Gastroesophageal sphincter (tissue), 4 donors: ENCODE measurements at regions not wholly inside any gene's neighbourhood (a gene's known extent, or its start where the extent isn't known, plus 50 kb on each side); places are given as distances from the start of the nearest gene placed in this dataset.

Experiments
- ATAC-seq: fragments of 150-250 bp; one replicate; pipeline ENCODE4 v1.9.1; 2016; ENCODE audit warnings: mild to moderate bottlenecking, moderate library complexity
- H3K27ac ChIP-seq, 4 donors: fragments of 200-600 bp; sonication (generic) in 3 of 4; 1 replicate in 3 of 4; 2 replicates in 1 of 4; pipeline ENCODE4 v1.5.1; 2016 to 2019
- H3K27me3 ChIP-seq: fragments of 200-600 bp; sonication (generic); one replicate; pipeline ENCODE4 v1.5.1; 2019
- H3K36me3 ChIP-seq, 2 donors: fragments of 200-600 bp; sonication (generic); one replicate each; pipeline ENCODE4 v1.5.1; 2019; ENCODE audit warnings: control low read depth in 1 of 2
- H3K4me1 ChIP-seq, 3 donors: fragments of 200-600 bp; sonication (generic); 1 replicate in 2 of 3; 2 replicates in 1 of 3; pipeline ENCODE4 v1.5.1; 2016 to 2019; ENCODE audit warnings: control low read depth in 2 of 3
- H3K4me3 ChIP-seq, 2 donors: fragments of 200-600 bp; sonication (generic); one replicate each; pipeline ENCODE4 v1.5.1; 2019; ENCODE audit warnings: mild to moderate bottlenecking in 1 of 2, moderate library complexity in 1 of 2
- H3K9me3 ChIP-seq, 3 donors: fragments of 200-600 bp; sonication (generic); one replicate each; pipeline ENCODE4 v1.5.1; 2017 to 2019; ENCODE audit warnings: control low read depth in 2 of 3
- CTCF ChIP-seq, 4 experiments: fragments of 200-600 bp in 2 of 4; fragments of 450-650 bp in 2 of 4; sonication (generic) in 1 of 4; IDR thresholded peaks; one replicate each; pipeline ENCODE4 v1.5.1; 2017 to 2019; ENCODE audit warnings: antibody characterized with exemption in 4 of 4, mild to moderate bottlenecking in 2 of 4, moderate library complexity in 2 of 4
- EP300 ChIP-seq: sonication (generic); formaldehyde crosslinking; IDR thresholded peaks from one replicate; pipeline ENCODE4 v1.6.1; 2017; ENCODE audit warnings: antibody characterized with exemption, mild to moderate bottlenecking
- POLR2A ChIP-seq, 2 donors: fragments of 450-650 bp; IDR thresholded peaks; one replicate each; pipeline ENCODE4 v1.6.1; 2017; ENCODE audit warnings: antibody characterized with exemption in 2 of 2, mild to moderate bottlenecking in 2 of 2, moderate library complexity in 1 of 2
- POLR2AphosphoS5 ChIP-seq: sonication (generic); formaldehyde crosslinking; IDR thresholded peaks from one replicate; pipeline ENCODE4 v1.6.1; 2017; ENCODE audit warnings: antibody characterized with exemption
- WGBS, 2 donors: methylation state at CpG; one replicate each; pipeline ENCODE4 v1.1.5; 2018; ENCODE audit warnings: low coverage in 1 of 2; 5-methylcytosine and 5-hydroxymethylcytosine counted together

DNA sequence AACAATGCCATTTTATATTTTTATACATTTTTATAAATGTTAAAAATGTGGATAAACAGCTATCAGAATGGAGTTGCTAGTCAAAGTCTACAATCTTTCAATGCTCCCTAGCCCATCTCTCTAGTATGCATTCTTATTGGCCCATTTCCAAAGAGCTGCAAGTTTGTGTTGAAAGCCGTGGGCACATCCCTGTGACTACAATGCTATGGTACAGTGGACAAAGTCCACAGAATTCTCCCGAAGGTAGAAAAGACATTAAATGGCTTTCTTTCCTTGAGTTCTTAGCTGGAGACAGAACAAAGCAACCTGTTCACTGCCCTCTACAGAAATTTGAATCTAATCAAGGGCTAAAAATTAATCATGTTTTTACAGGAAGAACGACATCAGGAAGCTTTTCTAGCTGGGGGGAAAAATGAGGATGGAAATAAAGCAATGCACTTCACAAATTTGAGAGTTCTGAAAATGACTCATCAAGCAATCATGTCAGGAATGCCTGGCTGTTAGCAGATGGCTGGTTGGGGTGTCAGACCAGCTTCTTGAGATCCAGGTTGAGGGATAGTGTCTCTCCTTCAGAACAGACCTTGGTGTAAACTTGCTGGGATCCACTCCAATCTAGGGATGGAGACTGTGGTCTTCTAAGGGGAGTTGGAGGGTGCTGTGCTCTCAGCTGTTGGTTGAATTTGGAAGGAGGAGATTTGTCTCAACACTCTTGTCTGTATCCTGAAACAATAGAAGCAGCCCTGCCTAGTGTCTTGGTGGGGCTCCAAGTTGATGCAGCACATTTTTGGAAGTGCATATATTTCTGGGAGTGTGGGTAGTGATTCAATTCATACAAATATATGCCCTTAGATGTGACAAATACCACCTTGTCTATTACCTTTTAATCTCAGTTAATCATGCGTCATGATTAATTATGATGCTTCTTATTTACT, 143.4 kb upstream of the PHACTR1 start:
- no peak for TF ChIP-seq POLR2AphosphoS5
- no peak overlapping the region for H3K27ac ChIP-seq
- H3K36me3 ChIP-seq: no peaks in the 10 kb centered on the region
- H3K27me3 ChIP-seq: no peaks in the 10 kb centered on the region
- no peaks in the 10 kb centered on the region for H3K9me3 ChIP-seq
- peaks cover 0 to 11% (median 0%) of the 10 kb centered on the region in 3 donors for H3K4me1 ChIP-seq
- no peak overlapping the region for H3K4me3 ChIP-seq
- WGBS, 2 donors: 48 to 54% methylated on average over 3 to 4 of the region's 4 CpGs
- ATAC-seq: no peak

- Histone ChIP-seq H3K9me3 (no peaks in the 10 kb centered on the region), H3K36me3 (no peaks in the 10 kb centered on the region), H3K27ac (no peak overlapping the region), H3K27me3 (no peaks in the 10 kb centered on the region), H3K4me3 (no peak overlapping the region), H3K4me1 (no peaks in the 10 kb centered on the region)
- WGBS, 2 donors: 68 to 71% methylated on average over 4 of the region's 4 CpGs
- ATAC-seq: no peak
- no peak for TF ChIP-seq EP300
- no peak for TF ChIP-seq POLR2AphosphoS5
- TF ChIP-seq POLR2A (IDR thresholded peaks at IDR 0.05): no peak
- no peak for TF ChIP-seq CTCF (IDR thresholded peaks at IDR 0.05)
These were observed 140.6 kb upstream of the PHACTR1 start for GRCh38 chr6:12575961-12576360.

DNA sequence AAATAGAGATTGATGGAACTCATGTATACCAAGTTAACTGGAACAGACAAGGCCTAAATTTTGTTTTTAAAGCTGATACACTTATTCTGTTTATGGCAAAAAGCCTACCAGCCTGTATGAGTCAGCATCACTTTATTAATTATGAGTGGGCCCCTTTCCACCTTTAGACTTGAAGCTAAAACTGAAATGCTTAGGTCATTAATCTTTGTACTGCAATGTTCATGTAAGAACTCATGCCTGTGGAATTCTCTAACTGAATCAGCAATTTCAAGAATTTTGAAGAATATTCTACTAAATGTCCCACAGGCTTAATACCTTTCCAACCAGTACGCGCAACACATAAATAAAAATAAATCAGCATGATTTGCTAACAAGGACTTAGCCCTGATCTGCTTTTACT, 140.2 kb upstream of the PHACTR1 start:
- H3K4me1 ChIP-seq: no peaks in the 10 kb centered on the region
- H3K36me3 ChIP-seq: no peaks in the 10 kb centered on the region
- WGBS, 2 donors: 53 to 71% methylated on average over 2 of the region's 2 CpGs
- H3K4me3 ChIP-seq: no peak overlapping the region
- TF ChIP-seq POLR2AphosphoS5 (peak; percentile 45), CTCF (IDR thresholded peaks at IDR 0.05) (no peak), EP300 (no peak), POLR2A (IDR thresholded peaks at IDR 0.05) (no peak)
- H3K27me3 ChIP-seq: no peaks in the 10 kb centered on the region
- no peak overlapping the region for H3K27ac ChIP-seq
- H3K9me3 ChIP-seq: no peaks in the 10 kb centered on the region
- ATAC-seq: no peak

DNA sequence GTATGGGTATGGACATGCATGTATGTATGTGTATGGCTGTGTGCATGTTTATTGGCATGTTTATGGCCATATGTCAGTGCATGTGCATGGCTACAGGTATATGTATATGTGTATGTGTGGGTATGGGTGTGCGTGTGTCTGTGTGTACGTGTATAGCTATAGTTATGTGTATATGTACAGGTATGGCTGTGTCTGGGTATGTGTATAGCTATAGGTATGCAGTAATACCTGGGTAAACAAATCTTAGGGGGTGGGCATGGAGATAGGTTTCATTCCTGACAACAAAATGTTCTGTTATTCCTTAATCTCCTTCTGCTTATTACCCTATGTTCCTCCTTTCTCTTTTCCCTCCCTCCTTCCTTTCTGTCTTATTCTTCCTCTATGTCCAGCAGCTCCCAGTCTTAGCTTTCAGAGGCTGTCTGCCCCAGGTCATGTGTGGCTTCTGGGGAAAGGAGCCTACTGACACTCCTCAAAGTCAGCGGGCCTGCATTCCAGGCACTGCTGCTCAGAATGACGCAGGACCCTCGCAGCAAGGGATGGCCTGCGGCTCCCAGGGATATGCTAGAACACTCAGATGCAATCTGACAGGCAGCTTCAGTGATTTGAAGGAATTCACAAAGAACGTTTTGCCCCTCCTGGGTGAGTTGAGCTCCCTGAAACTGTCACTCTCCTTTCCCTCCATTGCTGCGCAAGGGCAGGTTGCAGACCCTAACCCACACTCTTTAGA, 139.3 kb upstream of the PHACTR1 start:
- no peak for ATAC-seq
- Histone ChIP-seq H3K9me3 (no peaks in the 10 kb centered on the region), H3K27ac (no peak overlapping the region), H3K36me3 (no peaks in the 10 kb centered on the region), H3K4me3 (no peak overlapping the region), H3K4me1 (no peaks in the 10 kb centered on the region), H3K27me3 (no peaks in the 10 kb centered on the region)
- 84 to 90% methylated on average over 6 to 7 of the region's 8 CpGs for WGBS, 2 donors
- TF ChIP-seq CTCF (IDR thresholded peaks at IDR 0.05) (no peak), POLR2A (IDR thresholded peaks at IDR 0.05) (no peak), POLR2AphosphoS5 (no peak), EP300 (no peak)

DNA sequence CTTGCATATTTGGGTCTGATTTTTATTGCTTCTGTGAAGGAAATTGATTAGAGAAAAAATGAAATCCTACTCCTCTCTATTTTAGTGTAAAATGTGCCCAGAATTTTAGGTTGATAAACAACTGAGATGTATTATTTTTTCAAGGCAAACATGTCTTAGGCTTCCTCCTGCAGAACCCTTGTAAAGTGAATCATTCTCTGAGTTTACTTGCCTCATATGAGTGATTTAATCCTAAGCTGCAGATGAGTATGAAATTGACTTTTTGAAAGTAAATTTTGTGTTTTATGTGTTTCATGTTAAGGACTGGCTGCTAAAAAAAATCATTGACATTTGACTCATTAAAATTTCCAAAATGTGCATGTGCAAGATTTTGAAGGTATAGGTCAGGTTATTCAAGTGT, 138.5 kb upstream of the PHACTR1 start:
- no peak overlapping the region for H3K27ac ChIP-seq
- ATAC-seq: no peak
- no peaks in the 10 kb centered on the region for H3K36me3 ChIP-seq
- TF ChIP-seq CTCF (IDR thresholded peaks at IDR 0.05): no peak
- TF ChIP-seq POLR2AphosphoS5: no peak
- TF ChIP-seq EP300: no peak
- H3K27me3 ChIP-seq: no peaks in the 10 kb centered on the region
- no peaks in the 10 kb centered on the region for H3K4me1 ChIP-seq
- H3K4me3 ChIP-seq: no peak overlapping the region
- no peaks in the 10 kb centered on the region for H3K9me3 ChIP-seq
